Forelimb muscle (tissue), 1 donor: ENCODE measurements at regions not wholly inside any gene's neighbourhood (a gene's known extent, or its start where the extent isn't known, plus 50 kb on each side); places are given as distances from the start of the nearest gene placed in this dataset.
"Not testable (repeated sequence)": the region's sequence is repeated elsewhere in the genome, so short reads cannot be mapped to it uniquely, and the experiment has no call there.

Source experiments
- DNase-seq: peaks from one replicate; pipeline ENCODE4 v3.0.0-alpha.2; 2013; ENCODE audit warnings: low read depth

GRCh38 chr5:82605441-82605973 lies 327.4 kb upstream of the RPS23 start:
- no peak for DNase-seq

- DNase-seq, result no peak
Observed at GRCh38 chr5:82603033-82603987, 325.2 kb upstream of the RPS23 start.

GRCh38 chr5:82601861-82602260 lies 323.7 kb upstream of the RPS23 start:
- no peak for DNase-seq

GRCh38 chr5:82601077-82601476 lies 322.9 kb upstream of the RPS23 start:
- no peak for DNase-seq

- no peak for DNase-seq
Observed at GRCh38 chr5:82599692-82600091, 321.5 kb upstream of the RPS23 start.

GRCh38 chr5:82599030-82599429 lies 320.9 kb upstream of the RPS23 start:
- no peak for DNase-seq

GRCh38 chr5:82597437-82597836 lies 319.3 kb upstream of the RPS23 start:
- DNase-seq, result no peak

GRCh38 chr5:82596451-82596850 lies 318.3 kb upstream of the RPS23 start:
- no peak for DNase-seq

- no peak for DNase-seq
Observed at GRCh38 chr5:82595113-82595512, 317.0 kb upstream of the RPS23 start.

GRCh38 chr5:82594097-82594496 lies 315.9 kb upstream of the RPS23 start:
- no peak for DNase-seq

- no peak for DNase-seq
Observed at GRCh38 chr5:82593481-82593880, 315.3 kb upstream of the RPS23 start.

GRCh38 chr5:82591021-82591515 lies 312.9 kb upstream of the RPS23 start:
- no peak for DNase-seq

- DNase-seq, result no peak
Observed at GRCh38 chr5:82590112-82590511, 312.0 kb upstream of the RPS23 start.

GRCh38 chr5:82586661-82587310 lies 308.6 kb upstream of the RPS23 start:
- DNase-seq, result no peak

- DNase-seq, result no peak
Observed at GRCh38 chr5:82586181-82586580, 308.0 kb upstream of the RPS23 start.

- no peak for DNase-seq
Observed at GRCh38 chr5:82584631-82585030, 306.5 kb upstream of the RPS23 start.

GRCh38 chr5:82583331-82583730 lies 305.2 kb upstream of the RPS23 start:
- not testable (repeated sequence) for DNase-seq

GRCh38 chr5:82564963-82565362 lies 286.8 kb upstream of the RPS23 start:
- no peak for DNase-seq

GRCh38 chr5:82563745-82564144 lies 285.6 kb upstream of the RPS23 start:
- DNase-seq, result no peak

GRCh38 chr5:82562696-82563240 lies 284.6 kb upstream of the RPS23 start:
- no peak for DNase-seq

GRCh38 chr5:82561797-82562196 lies 283.6 kb upstream of the RPS23 start:
- DNase-seq, result no peak

- no peak for DNase-seq
Observed at GRCh38 chr5:82560969-82561368, 282.8 kb upstream of the RPS23 start.
